Dermis blood vessel endothelial cell (primary cell): ENCODE measurements at regions not wholly inside any gene's neighbourhood (a gene's known extent, or its start where the extent isn't known, plus 50 kb on each side); places are given as distances from the start of the nearest gene placed in this dataset.
A peak's percentile ranks its signal among the peaks of the same experiment; 100 is the strongest.
"Not testable (repeated sequence)": the region's sequence is repeated elsewhere in the genome, so short reads cannot be mapped to it uniquely, and the experiment has no call there.

Experiments used
- DNase-seq: peaks from one replicate; pipeline ENCODE4 v3.0.0; 2010

DNA sequence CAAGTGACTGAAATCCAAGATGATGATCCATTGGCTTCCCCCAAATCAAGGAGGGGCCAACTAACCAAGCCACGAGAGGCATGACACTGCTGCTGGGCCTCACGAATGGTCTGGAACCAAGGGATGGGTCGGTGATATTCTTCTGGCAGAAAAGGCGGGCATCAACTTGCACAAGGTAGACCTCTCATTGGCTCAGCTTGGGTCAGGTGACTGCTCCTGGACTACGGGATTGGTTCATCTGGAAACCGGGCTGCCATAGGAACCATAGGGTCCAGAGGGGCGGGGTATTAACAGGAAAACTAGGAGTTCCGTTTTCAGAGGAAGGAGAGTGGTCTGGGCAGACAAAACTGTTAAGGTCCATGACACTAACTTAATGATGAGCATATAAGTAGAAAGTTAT, 100.9 kb downstream of the TFAP2C start:
- DNase-seq = no peak

- DNase-seq = no peak
Measured at GRCh38 chr20:56730996-56731395, 101.9 kb downstream of the TFAP2C start.

DNA sequence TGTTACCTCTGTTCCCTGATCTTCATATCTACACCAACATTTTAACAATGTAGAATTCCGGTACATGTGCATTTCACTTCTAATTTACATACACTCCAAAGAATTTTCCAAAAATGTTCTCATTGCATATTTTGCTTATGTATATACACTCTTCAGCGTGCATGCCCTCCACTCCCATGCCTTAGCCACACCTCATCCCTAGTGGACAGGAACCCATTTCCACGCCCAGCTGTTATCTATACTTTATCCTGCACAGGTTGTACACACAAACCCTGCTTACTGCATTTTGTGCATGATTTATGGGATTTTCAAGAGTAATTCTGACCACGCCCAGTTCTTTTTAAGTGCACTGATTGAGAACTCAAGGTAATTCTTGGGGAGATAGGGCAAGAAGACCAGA, 102.4 kb downstream of the TFAP2C start:
- DNase-seq = no peak

DNA sequence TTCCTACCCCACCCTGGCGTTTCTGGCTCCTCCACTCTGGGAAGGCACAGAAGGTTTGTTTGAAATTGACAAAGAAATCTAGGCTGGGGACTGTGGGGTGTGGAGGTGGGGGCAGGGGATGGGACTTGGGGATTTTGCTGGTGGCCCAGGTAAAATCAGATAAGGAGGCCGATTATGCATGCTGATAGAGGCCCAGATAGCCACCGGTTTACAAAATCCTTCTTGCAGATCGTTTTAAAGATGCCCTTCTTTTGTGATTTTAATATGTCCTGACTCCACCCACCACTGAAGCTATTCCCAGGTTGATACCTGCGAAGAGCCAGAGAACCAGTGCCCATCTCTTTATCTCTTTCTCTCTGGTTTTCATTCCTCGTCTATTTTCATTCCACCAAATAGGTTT, 104.9 kb downstream of the TFAP2C start:
- no peak for DNase-seq

- DNase-seq = no peak
Measured at GRCh38 chr20:56735084-56735642, 106.1 kb downstream of the TFAP2C start.

DNA sequence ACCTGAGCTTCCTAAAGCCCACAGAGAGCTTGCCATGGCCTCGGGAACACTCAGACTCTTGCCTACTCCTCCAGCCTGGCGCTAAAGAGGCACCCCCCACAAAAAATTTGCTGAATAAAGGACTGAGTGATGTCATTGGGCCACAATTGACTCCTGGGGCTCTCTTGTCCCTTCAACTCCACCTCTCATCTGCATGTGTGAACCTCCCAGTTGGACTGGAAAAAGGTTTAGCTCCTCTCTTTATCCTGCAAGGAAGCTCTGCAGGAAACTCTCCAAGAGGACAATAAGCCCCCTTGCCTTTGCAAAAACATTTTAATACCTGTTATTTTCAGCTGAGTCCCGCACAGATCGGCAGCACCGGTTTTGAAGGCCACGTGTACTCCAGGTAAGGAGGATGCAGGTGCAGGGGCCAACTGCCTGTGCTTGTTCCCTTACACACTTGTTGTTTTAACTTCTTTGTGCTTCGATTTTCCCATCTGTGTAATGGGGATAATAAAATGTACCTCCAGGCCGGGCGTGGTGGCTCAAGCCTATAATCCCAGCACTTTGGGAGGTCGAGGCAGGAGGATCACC, 107.3 kb downstream of the TFAP2C start:
- no peak for DNase-seq

GRCh38 chr20:56744325-56744821, 115.3 kb downstream of the TFAP2C start:
- DNase-seq = not testable (repeated sequence)

- no peak for DNase-seq
Measured at GRCh38 chr20:56748476-56749377, 119.6 kb downstream of the TFAP2C start.

- no peak for DNase-seq
Measured at GRCh38 chr20:56750430-56750829, 121.3 kb downstream of the TFAP2C start.

GRCh38 chr20:56752274-56752673, 123.2 kb downstream of the TFAP2C start:
- no peak for DNase-seq

- DNase-seq = no peak
Measured at GRCh38 chr20:56755201-56755600, 126.1 kb downstream of the TFAP2C start.

GRCh38 chr20:56756658-56757057, 127.6 kb downstream of the TFAP2C start:
- DNase-seq = not testable (repeated sequence)

DNA sequence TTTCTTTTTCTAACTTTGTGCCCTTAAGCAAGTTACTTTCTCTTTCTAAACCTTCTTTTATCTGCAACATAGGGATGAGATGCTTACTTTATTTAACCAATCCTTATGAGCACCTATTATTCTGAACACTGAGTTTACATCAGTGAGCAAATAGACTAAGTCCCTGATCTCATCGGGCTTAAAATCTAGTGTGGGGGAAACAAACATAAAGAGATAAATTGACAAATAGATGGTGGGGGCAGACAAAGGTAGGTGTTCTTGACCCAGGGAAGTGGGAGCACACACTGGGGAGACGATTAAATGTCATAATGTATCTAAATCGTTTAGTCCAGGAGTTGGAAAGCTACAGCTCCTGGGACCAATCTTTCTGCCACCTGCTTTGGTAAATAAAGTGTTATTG, 129.6 kb downstream of the TFAP2C start:
- no peak for DNase-seq

DNA sequence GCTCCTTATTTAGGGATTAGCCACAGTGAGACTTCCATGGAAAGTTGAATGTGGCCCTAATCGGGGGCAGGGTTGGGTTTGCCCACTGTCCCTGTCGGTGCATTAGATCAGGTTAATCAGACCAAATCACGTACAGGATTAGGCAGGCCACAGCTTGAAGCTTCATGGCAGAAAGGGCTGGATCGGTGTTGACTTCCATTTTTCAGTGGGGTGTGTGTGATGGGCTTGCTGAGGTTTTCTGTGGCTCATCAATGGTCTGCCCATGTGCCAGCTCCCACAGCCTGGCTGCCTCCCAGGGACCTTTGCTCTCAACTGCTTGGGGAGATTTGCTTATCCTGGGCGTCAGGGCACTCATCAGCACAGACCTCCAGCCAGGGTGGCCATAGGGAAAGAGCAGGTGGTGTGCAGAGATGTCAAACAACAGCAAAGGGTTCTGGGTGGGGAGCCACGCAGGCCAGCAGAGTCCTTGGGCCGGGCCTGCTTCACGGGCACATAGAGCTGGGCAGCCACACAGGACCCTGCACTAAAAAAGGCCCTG, 130.7 kb downstream of the TFAP2C start:
- no peak for DNase-seq

- no peak for DNase-seq
Measured at GRCh38 chr20:56760610-56761009, 131.5 kb downstream of the TFAP2C start.

DNA sequence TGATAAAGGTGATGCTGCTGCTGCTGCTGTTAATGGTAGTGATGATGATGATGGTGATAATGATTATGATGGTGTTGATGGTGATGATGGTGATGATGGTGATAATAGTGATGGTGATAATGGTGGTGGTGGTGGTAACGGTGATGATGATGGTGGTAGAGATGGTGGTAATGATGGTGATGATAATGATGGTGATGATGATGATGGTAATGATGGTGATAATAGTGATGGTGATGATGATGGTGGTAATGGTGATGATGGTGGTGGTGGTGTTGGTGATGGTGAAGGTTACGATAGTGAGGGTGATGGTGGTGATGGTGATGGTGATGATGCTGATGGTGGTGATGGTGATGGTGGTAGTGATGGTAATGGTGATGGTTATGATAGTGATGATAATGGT, 132.3 kb downstream of the TFAP2C start:
- no peak for DNase-seq

DNA sequence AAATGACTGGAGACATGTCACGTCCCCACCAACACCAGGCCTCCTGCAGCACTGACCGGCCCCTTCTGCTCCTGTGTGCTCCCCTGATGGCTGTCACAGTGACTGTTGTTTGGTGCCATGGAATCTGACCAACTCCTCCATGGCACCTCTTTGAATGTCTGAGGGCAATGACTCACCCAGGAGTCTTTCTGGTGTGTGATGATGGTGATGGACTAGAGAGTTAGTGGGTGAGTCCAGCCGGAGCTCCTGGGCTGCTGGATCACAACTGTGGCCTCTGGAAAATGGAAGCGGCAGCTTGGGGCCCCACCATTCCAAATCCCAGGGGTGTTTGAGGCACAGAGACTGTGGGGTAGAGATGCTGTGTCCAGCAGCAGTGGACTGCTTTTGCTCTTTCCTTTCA, 133.3 kb downstream of the TFAP2C start:
- no peak for DNase-seq

DNA sequence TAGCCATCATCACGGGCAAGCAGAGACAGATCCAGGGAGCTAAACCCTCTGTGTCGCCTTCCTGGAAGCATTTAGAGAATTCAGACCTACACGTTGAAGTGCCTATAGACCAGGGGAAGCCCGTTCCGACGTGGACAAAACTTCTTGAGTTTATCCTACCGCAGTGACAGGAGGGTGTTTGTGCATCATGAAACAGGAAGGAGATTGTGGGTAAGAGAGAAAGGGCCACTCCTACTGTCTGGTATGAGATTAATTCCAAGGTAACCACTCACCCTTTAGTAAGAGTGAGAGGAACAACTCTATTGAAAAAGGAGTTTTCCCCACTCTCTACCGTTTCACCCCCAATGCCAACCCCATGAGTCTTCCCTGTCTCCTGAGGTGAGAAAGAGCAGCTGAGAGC, 133.7 kb downstream of the TFAP2C start:
- DNase-seq = no peak

DNA sequence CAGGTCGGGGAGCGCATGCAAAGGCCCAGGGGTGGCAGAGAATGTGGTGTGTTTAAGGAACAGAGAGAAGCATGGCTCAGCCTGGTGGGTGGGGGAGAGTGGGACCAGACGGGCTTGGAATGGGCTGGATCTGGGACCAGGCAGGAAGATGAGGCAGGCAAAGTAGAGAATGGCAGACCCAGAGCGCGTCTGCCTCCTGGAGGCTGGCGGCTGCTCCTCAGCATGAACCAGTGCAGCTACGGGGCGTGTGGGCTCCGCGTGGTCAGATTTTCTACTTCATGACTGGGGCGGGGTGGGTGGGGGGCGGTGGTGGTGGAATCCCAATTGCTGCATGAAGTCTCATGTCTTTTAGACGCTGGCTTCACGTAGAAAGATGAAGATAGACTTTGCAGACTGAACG, 135.6 kb downstream of the TFAP2C start:
- no peak for DNase-seq

GRCh38 chr20:56765172-56766073, 136.3 kb downstream of the TFAP2C start:
- DNase-seq = peak; percentile 39

GRCh38 chr20:56766528-56766927, 137.4 kb downstream of the TFAP2C start:
- DNase-seq = no peak

GRCh38 chr20:56769921-56770600, 141.0 kb downstream of the TFAP2C start:
- DNase-seq = no peak
